HepG2 (cell line): ENCODE measurements at regions not wholly inside any gene's neighbourhood (a gene's known extent, or its start where the extent isn't known, plus 50 kb on each side); places are given as distances from the start of the nearest gene placed in this dataset.

Experiments used
- ARNT2 ChIP-seq: sonication (generic); formaldehyde crosslinking; IDR thresholded peaks from 2 replicates; pipeline ENCODE4 v1.8.0; 2022; ENCODE audit warnings: mild to moderate bottlenecking, low read depth, missing genetic modification reagents, moderate library complexity
- DNMT1 ChIP-seq: sonication (generic); formaldehyde crosslinking; IDR thresholded peaks from 2 replicates; pipeline ENCODE4 v1.5.1; 2020; ENCODE audit warnings: mild to moderate bottlenecking, missing genetic modification reagents
- ELK4 ChIP-seq: sonication (generic); formaldehyde crosslinking; IDR thresholded peaks from 2 replicates; pipeline ENCODE4 v1.9.0; 2021; ENCODE audit warnings: missing genetic modification reagents, borderline replicate concordance
- FOXJ3 ChIP-seq: sonication (generic); formaldehyde crosslinking; IDR thresholded peaks from 2 replicates; pipeline ENCODE4 v1.4.0; 2020; ENCODE audit warnings: missing genetic modification reagents, mild to moderate bottlenecking, borderline replicate concordance
- GABPA ChIP-seq, 2 experiments: IDR thresholded peaks; 2 replicates each; pipeline ENCODE4 v1.6.1; 2011 to 2016; ENCODE audit warnings: low read depth in 2 of 2, low read length in 1 of 2, missing biosample characterization in 1 of 2, missing genetic modification characterization in 1 of 2
- IRF9 ChIP-seq: sonication (generic); formaldehyde crosslinking; IDR thresholded peaks from 2 replicates; pipeline ENCODE4 v1.8.0; 2022; ENCODE audit warnings: missing genetic modification reagents, mild to moderate bottlenecking, borderline replicate concordance
- NFKB2 ChIP-seq: sonication (generic); formaldehyde crosslinking; IDR thresholded peaks from 2 replicates; pipeline ENCODE4 v1.4.0; 2020; ENCODE audit warnings: missing genetic modification reagents, borderline replicate concordance
- PHB2 ChIP-seq: fragments of 450-650 bp; IDR thresholded peaks from 2 replicates; pipeline ENCODE4 v1.6.1; 2018; ENCODE audit not compliant: partially characterized antibody
- POLR2AphosphoS5 ChIP-seq: IDR thresholded peaks from 2 replicates; pipeline ENCODE4 v1.6.1; 2012; ENCODE audit warnings: low read depth, low read length
- TERF1 ChIP-seq: sonication (generic); formaldehyde crosslinking; IDR thresholded peaks from 2 replicates; pipeline ENCODE4 v1.8.0; 2022; ENCODE audit warnings: mild to moderate bottlenecking, missing genetic modification reagents, moderate library complexity
- THAP11 ChIP-seq: IDR thresholded peaks from 2 replicates; pipeline ENCODE4 v1.6.1; 2016; ENCODE audit warnings: missing biosample characterization, missing genetic modification reagents
- ZBTB43 ChIP-seq: sonication (generic); formaldehyde crosslinking; conservative IDR thresholded peaks from 2 replicates; pipeline ENCODE4 v1.4.0; 2020; ENCODE audit warnings: missing genetic modification reagents
- ZFP1 ChIP-seq: IDR thresholded peaks from 2 replicates; pipeline ENCODE4 v1.6.1; 2016
- ZMAT3 ChIP-seq: sonication (generic); formaldehyde crosslinking; conservative IDR thresholded peaks from 2 replicates; pipeline ENCODE4 v1.7.0; 2021; ENCODE audit warnings: missing genetic modification reagents
- ZNF282 ChIP-seq: fragments of 450-650 bp; IDR thresholded peaks from 2 replicates; pipeline ENCODE4 v1.6.1; 2018; ENCODE audit not compliant: partially characterized antibody
- ZNF549 ChIP-seq: sonication (generic); formaldehyde crosslinking; IDR thresholded peaks from 2 replicates; pipeline ENCODE4 v1.5.0; 2020; ENCODE audit warnings: missing genetic modification reagents
- ZNF564 ChIP-seq: sonication (generic); formaldehyde crosslinking; IDR thresholded peaks from 2 replicates; pipeline ENCODE4 v1.8.1; 2023; ENCODE audit warnings: mild to moderate bottlenecking, missing genetic modification reagents
- ZNF839 ChIP-seq: sonication (generic); formaldehyde crosslinking; IDR thresholded peaks from 2 replicates; pipeline ENCODE4 v1.4.0; 2020; ENCODE audit warnings: missing genetic modification reagents, mild to moderate bottlenecking, borderline replicate concordance
- ZSCAN21 ChIP-seq: sonication (generic); formaldehyde crosslinking; IDR thresholded peaks from 2 replicates; pipeline ENCODE4 v1.8.0; 2022; ENCODE audit warnings: mild to moderate bottlenecking, missing genetic modification reagents, moderate library complexity, borderline replicate concordance
- TF ChIP-seq, protein P1 (sequence below): IDR thresholded peaks from 2 replicates; pipeline ENCODE4 v1.6.1; 2016

GRCh38 chr20:50242863-50243609, 52.4 kb downstream of the CEBPB start (continued):
- TF ChIP-seq TERF1 (no peak), THAP11 (CRISPR knock-in tag) (peak; percentile 80), ZFP1 (CRISPR knock-in tag) (peak; percentile 11; the same call in 1 of the 2 replicates), ZMAT3 (CRISPR knock-in tag) (peak; percentile 58; the same call in 1 of the 2 replicates), POLR2AphosphoS5 (no peak), NFKB2 (CRISPR knock-in tag) (peak; percentile 71; the same call in 1 of the 2 replicates), ZSCAN21 (CRISPR knock-in tag) (peak; percentile 94), ZBTB43 (CRISPR knock-in tag) (no peak; the same call in none of the 2 replicates), ZNF839 (CRISPR knock-in tag) (no peak), ZNF549 (no peak), ZNF564 (CRISPR knock-in tag) (peak; percentile 93; the same call in 1 of the 2 replicates), IRF9 (CRISPR knock-in tag) (peak; percentile 91; the same call in 1 of the 2 replicates), DNMT1 (no peak; the same call in 1 of the 2 replicates), ARNT2 (CRISPR knock-in tag) (peak; percentile 91), GABPA (IDR thresholded peaks at IDR 0.05; ENCODE audit: low read depth, low read length) (no peak), GABPA (CRISPR knock-in tag; IDR thresholded peaks at IDR 0.05; ENCODE audit: low read depth) (no peak), PHB2 (no peak), FOXJ3 (CRISPR knock-in tag) (peak; percentile 76; the same call in 1 of the 2 replicates), ELK4 (CRISPR knock-in tag) (no peak), ZNF282 (no peak)
- TF ChIP-seq, protein P1, sequence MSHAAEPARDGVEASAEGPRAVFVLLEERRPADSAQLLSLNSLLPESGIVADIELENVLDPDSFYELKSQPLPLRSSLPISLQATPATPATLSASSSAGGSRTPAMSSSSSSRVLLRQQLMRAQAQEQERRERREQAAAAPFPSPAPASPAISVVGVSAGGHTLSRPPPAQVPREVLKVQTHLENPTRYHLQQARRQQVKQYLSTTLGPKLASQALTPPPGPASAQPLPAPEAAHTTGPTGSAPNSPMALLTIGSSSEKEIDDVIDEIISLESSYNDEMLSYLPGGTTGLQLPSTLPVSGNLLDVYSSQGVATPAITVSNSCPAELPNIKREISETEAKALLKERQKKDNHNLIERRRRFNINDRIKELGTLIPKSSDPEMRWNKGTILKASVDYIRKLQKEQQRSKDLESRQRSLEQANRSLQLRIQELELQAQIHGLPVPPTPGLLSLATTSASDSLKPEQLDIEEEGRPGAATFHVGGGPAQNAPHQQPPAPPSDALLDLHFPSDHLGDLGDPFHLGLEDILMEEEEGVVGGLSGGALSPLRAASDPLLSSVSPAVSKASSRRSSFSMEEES (CRISPR knock-in tag): peak; percentile 73; the same call in 1 of the 2 replicates
